Sigmoid colon (tissue), 4 donors: ENCODE measurements at regions not wholly inside any gene's neighbourhood (a gene's known extent, or its start where the extent isn't known, plus 50 kb on each side); places are given as distances from the start of the nearest gene placed in this dataset.

ENCODE experiments used
- POLR2AphosphoS5 ChIP-seq, 4 donors: sonication (generic); formaldehyde crosslinking; IDR thresholded peaks; one replicate each; pipeline ENCODE4 v1.6.1; 2017; ENCODE audit warnings: antibody characterized with exemption in 4 of 4
- TF ChIP-seq, protein P1 (sequence below), 4 experiments: fragments of 450-650 bp in 3 of 4; fragments of 200-600 bp in 1 of 4; IDR thresholded peaks; one replicate each; pipeline ENCODE4 v1.5.1; 2016 to 2019; ENCODE audit warnings: antibody characterized with exemption in 4 of 4, mild to moderate bottlenecking in 3 of 4, moderate library complexity in 2 of 4

DNA sequence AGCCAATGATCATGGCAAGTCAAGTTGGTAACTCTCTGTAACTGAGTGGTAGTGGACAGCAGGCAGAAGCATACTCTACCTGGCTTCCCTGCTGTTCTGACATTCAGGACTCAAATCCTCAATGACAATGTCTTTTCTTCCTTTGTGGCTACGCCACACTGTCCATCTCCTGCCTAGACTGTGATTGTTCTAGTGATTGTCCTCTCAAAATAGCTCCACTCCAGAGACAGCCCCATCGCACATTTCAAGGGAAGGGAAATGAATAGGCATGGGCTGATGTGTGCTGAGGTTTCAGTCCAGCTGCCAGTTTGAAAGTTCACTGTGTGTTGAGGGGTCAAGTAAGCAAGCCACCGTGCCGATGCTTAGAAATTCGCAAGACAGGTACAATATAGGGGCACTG is 227.0 kb upstream of the WWC1 start:
- TF ChIP-seq, protein P1, sequence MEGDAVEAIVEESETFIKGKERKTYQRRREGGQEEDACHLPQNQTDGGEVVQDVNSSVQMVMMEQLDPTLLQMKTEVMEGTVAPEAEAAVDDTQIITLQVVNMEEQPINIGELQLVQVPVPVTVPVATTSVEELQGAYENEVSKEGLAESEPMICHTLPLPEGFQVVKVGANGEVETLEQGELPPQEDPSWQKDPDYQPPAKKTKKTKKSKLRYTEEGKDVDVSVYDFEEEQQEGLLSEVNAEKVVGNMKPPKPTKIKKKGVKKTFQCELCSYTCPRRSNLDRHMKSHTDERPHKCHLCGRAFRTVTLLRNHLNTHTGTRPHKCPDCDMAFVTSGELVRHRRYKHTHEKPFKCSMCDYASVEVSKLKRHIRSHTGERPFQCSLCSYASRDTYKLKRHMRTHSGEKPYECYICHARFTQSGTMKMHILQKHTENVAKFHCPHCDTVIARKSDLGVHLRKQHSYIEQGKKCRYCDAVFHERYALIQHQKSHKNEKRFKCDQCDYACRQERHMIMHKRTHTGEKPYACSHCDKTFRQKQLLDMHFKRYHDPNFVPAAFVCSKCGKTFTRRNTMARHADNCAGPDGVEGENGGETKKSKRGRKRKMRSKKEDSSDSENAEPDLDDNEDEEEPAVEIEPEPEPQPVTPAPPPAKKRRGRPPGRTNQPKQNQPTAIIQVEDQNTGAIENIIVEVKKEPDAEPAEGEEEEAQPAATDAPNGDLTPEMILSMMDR (IDR thresholded peaks at IDR 0.05) = no peak
- TF ChIP-seq POLR2AphosphoS5 (IDR thresholded peaks at IDR 0.05) = no peak
